SK-N-SH (cell line): ENCODE measurements at regions not wholly inside any gene's neighbourhood (a gene's known extent, or its start where the extent isn't known, plus 50 kb on each side); places are given as distances from the start of the nearest gene placed in this dataset.

Experiments used
- CTCF ChIA-PET: fragments of 300-600, 350-600 bp; formaldehyde crosslinking; extraction: SDS; loops from one replicate; lab custom pipeline; 2021; lab: Yijun Ruan, JAX
- POLR2A ChIA-PET: fragments of 350-600 bp; sonication (Branson Sonifier 250); formaldehyde crosslinking; extraction: SDS; loops from one replicate; lab custom pipeline; 2020; ENCODE audit warnings: antibody characterized with exemption, inconsistent platforms; lab: Yijun Ruan, JAX
- DNase-seq: peaks from one replicate; pipeline ENCODE4 v3.0.0; 2012
- H2AFZ ChIP-seq: fragments of 200-600 bp; sonication (generic); 2 replicates; pipeline ENCODE4 v1.8.1; 2016; ENCODE audit warnings: antibody characterized with exemption, mild to moderate bottlenecking, low read depth
- H3F3A ChIP-seq: fragments of 200-600 bp; sonication (generic); replicated peaks from 2 replicates; pipeline ENCODE3; 2016; ENCODE audit warnings: antibody characterized with exemption, mild to moderate bottlenecking; ENCODE audit not compliant: insufficient read depth
- H3K27ac ChIP-seq, 2 experiments: fragments of 200-500 bp in 1 of 2; fragments of 200-600 bp in 1 of 2; sonication (Bioruptor generic) in 1 of 2; sonication (generic), shearing (Covaris generic) in 1 of 2; 2 replicates each; pipeline versions ENCODE4 v1.5.1 to v1.6.1; 2014 to 2016; ENCODE audit warnings: low read depth in 2 of 2, inconsistent platforms in 1 of 2, low read length in 1 of 2, mild to moderate bottlenecking in 1 of 2, mixed read lengths in 1 of 2
- H3K27me3 ChIP-seq: fragments of 200-600 bp; sonication (generic), shearing (Covaris generic); 2 replicates; pipeline ENCODE4 v1.6.1; 2016; ENCODE audit warnings: mixed run types; ENCODE audit not compliant: insufficient read depth
- H3K36me3 ChIP-seq, 2 experiments: fragments of 200-500 bp in 1 of 2; fragments of 200-600 bp in 1 of 2; sonication (Bioruptor generic) in 1 of 2; sonication (generic) in 1 of 2; replicated peaks in 1 of 2; 2 replicates each; pipeline versions ENCODE3 to v1.5.1; 2014 to 2016; ENCODE audit warnings: low read length in 1 of 2, mild to moderate bottlenecking in 1 of 2; ENCODE audit not compliant: insufficient read depth in 2 of 2, control insufficient read depth in 1 of 2
- H3K4me1 ChIP-seq, 2 experiments: fragments of 200-500 bp in 1 of 2; fragments of 200-600 bp in 1 of 2; sonication (Bioruptor generic) in 1 of 2; sonication (generic), shearing (Covaris generic) in 1 of 2; 2 replicates each; pipeline versions ENCODE4 v1.5.1 to v1.6.1; 2014 to 2016; ENCODE audit warnings: low read depth in 1 of 2, low read length in 1 of 2, mixed run types in 1 of 2; ENCODE audit not compliant: insufficient read depth in 2 of 2, control insufficient read depth in 1 of 2
- H3K4me2 ChIP-seq: fragments of 200-600 bp; sonication (generic), shearing (Covaris generic); 2 replicates; pipeline ENCODE4 v1.6.1; 2017; ENCODE audit warnings: mixed run types
- H3K4me3 ChIP-seq, 2 experiments: fragments of 200-500 bp in 1 of 2; fragments of 200-600 bp in 1 of 2; sonication (Bioruptor generic) in 1 of 2; sonication (generic), shearing (Covaris generic) in 1 of 2; 2 replicates each; pipeline versions ENCODE4 v1.5.1 to v1.8.1; 2014 to 2016; ENCODE audit warnings: low read depth in 2 of 2, inconsistent platforms in 1 of 2, low read length in 1 of 2, mild to moderate bottlenecking in 1 of 2, mixed read lengths in 1 of 2, moderate library complexity in 1 of 2
- H3K79me2 ChIP-seq: fragments of 200-600 bp; sonication (generic); 2 replicates; pipeline ENCODE4 v1.8.1; 2017; ENCODE audit warnings: mild to moderate bottlenecking; ENCODE audit not compliant: insufficient read depth
- H3K9ac ChIP-seq: fragments of 200-600 bp; sonication (generic); 2 replicates; pipeline ENCODE4 v1.6.1; 2017; ENCODE audit warnings: mixed run types
- H3K9me2 ChIP-seq: fragments of 200-600 bp; sonication (generic); 2 replicates; pipeline ENCODE4 v1.6.1; 2017; ENCODE audit warnings: mixed run types
- H3K9me3 ChIP-seq: fragments of 200-600 bp; sonication (generic); 2 replicates; pipeline ENCODE4 v1.6.1; 2017; ENCODE audit warnings: mixed run types, mild to moderate bottlenecking, moderate library complexity
- H4K20me1 ChIP-seq: fragments of 200-600 bp; sonication (generic); 2 replicates; pipeline ENCODE4 v1.6.1; 2017; ENCODE audit warnings: mild to moderate bottlenecking, mixed run types; ENCODE audit not compliant: insufficient read depth
- EP300 ChIP-seq, 2 experiments: IDR thresholded peaks; 2 replicates each; pipeline versions ENCODE4 v1.4.0 to v1.6.1; 2012; ENCODE audit warnings: borderline replicate concordance in 1 of 2, low read depth in 1 of 2, low read length in 1 of 2
- FOSL2 ChIP-seq: IDR thresholded peaks from 2 replicates; pipeline ENCODE4 v1.4.0; 2012; ENCODE audit warnings: low read depth, mild to moderate bottlenecking, moderate library complexity, borderline replicate concordance
- FOXJ3 ChIP-seq: sonication (generic); formaldehyde crosslinking; IDR thresholded peaks from 2 replicates; pipeline ENCODE4 v1.5.1; 2020; ENCODE audit warnings: mild to moderate bottlenecking, missing genetic modification reagents
- GABPA ChIP-seq: IDR thresholded peaks from 2 replicates; pipeline ENCODE4 v1.4.0; 2012; ENCODE audit warnings: low read depth, mild to moderate bottlenecking
- JUND ChIP-seq: IDR thresholded peaks from 2 replicates; pipeline ENCODE4 v1.4.0; 2012
- MEF2A ChIP-seq: IDR thresholded peaks from 2 replicates; pipeline ENCODE4 v1.4.0; 2012; ENCODE audit warnings: low read depth, borderline replicate concordance
- MXI1 ChIP-seq: IDR thresholded peaks from 2 replicates; pipeline ENCODE4 v1.6.1; 2012; ENCODE audit warnings: mild to moderate bottlenecking, low read depth, low read length, improper control_type of control experiment
- RAD21 ChIP-seq: IDR thresholded peaks from 2 replicates; pipeline ENCODE4 v1.6.1; 2012; ENCODE audit warnings: mild to moderate bottlenecking, low read length
- RCOR1 ChIP-seq: fragments of 150-350 bp; IDR thresholded peaks from 2 replicates; pipeline ENCODE4 v1.6.1; 2017; ENCODE audit warnings: antibody characterized with exemption, low read length
- RFX5 ChIP-seq: IDR thresholded peaks from 2 replicates; pipeline ENCODE4 v1.6.1; 2012; ENCODE audit warnings: mild to moderate bottlenecking, improper control_type of control experiment, low read length
- TAF1 ChIP-seq: IDR thresholded peaks from 2 replicates; pipeline ENCODE4 v1.6.1; 2012; ENCODE audit warnings: low read depth, mild to moderate bottlenecking, low read length, moderate library complexity, borderline replicate concordance
- TCF12 ChIP-seq: IDR thresholded peaks from 2 replicates; pipeline ENCODE4 v1.4.0; 2012
- TEAD4 ChIP-seq: IDR thresholded peaks from 2 replicates; pipeline ENCODE4 v1.4.0; 2012; ENCODE audit warnings: mild to moderate bottlenecking, borderline replicate concordance; ENCODE audit not compliant: insufficient read depth
- WGBS: methylation state at CpG from one replicate; pipeline ENCODE4 v1.1.6; 2017; ENCODE audit warnings: low lambda C conversion rate; 5-methylcytosine and 5-hydroxymethylcytosine counted together
- TF ChIP-seq, protein P1 (sequence below): fragments of 200-600 bp; sonication (generic); IDR thresholded peaks from 2 replicates; pipeline ENCODE4 v1.6.1; 2017; ENCODE audit warnings: antibody characterized with exemption, mild to moderate bottlenecking, moderate library complexity
- TF ChIP-seq, protein P2 (sequence below): fragments of 150-350 bp; IDR thresholded peaks from 2 replicates; pipeline ENCODE4 v1.6.1; 2017; ENCODE audit warnings: antibody characterized with exemption, low read length, low read depth, borderline replicate concordance
- TF ChIP-seq, protein P3 (sequence below): IDR thresholded peaks from 2 replicates; pipeline ENCODE4 v1.4.0; 2012; ENCODE audit warnings: low read depth, borderline replicate concordance
- TF ChIP-seq, protein P4 (sequence below): IDR thresholded peaks from 2 replicates; pipeline ENCODE4 v1.6.1; 2012; ENCODE audit warnings: mild to moderate bottlenecking, low read depth, low read length, moderate library complexity
- TF ChIP-seq, protein P5 (sequence below): IDR thresholded peaks from 2 replicates; pipeline ENCODE4 v1.4.0; 2012; ENCODE audit warnings: low read depth
- TF ChIP-seq, protein P6 (sequence below): IDR thresholded peaks from 2 replicates; pipeline ENCODE4 v1.4.0; 2012; ENCODE audit warnings: low read depth, borderline replicate concordance

DNA sequence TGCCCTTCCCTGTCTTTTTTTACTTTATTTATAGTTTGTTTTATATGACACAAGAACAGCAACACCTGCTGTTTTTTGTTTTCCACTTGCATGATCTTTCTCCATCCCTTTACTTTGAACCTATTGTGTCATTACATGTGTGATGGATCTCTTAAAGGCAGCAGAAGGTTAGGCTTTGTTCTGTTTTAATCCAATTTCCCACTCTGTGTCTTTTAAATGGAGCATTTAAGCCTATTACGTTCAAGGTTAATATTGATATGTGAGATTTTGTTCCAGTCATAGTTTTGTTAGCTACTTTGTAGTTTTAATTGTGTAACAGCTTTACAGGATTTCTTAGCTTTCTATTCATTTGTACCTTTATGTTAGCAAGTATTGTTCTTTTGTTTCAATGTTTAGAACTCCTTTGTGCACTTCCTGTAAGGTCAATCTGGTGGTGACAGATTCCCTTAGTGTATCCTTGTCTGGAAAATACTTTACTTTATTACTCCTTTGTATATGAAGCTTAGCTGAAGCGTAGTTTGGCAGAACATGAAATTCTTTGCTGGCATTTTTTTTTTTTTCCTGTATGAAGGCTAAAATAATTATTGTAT lies 1443.0 kb upstream of the LRRTM1 start:
- Histone ChIP-seq H3K9ac (no peak overlapping the region), H3K27ac (no peak overlapping the region), H3K36me3 (no peaks in the 10 kb centered on the region), H3K4me1 (no peaks in the 10 kb centered on the region), H3K9me3 (peaks cover 4% of the 10 kb centered on the region; the same call in 1 of the 2 replicates), H4K20me1 (no peaks in the 10 kb centered on the region), H2AFZ (no peak overlapping the region), H3K9me2 (no peaks in the 10 kb centered on the region), H3K4me3 (no peak overlapping the region), H3K4me2 (no peak overlapping the region), H3K79me2 (no peaks in the 10 kb centered on the region), H3K27me3 (no peaks in the 10 kb centered on the region), H3F3A (no peaks in the 10 kb centered on the region)
- ChIA-PET POLR2A (no interaction called here), CTCF (no interaction called here)
- 1% methylated on average over 2 of the region's 2 CpGs for WGBS
- no peak for DNase-seq
- no peak for TF ChIP-seq RCOR1
- no peak for TF ChIP-seq RFX5
- TF ChIP-seq MXI1: no peak
- TF ChIP-seq, protein P1, sequence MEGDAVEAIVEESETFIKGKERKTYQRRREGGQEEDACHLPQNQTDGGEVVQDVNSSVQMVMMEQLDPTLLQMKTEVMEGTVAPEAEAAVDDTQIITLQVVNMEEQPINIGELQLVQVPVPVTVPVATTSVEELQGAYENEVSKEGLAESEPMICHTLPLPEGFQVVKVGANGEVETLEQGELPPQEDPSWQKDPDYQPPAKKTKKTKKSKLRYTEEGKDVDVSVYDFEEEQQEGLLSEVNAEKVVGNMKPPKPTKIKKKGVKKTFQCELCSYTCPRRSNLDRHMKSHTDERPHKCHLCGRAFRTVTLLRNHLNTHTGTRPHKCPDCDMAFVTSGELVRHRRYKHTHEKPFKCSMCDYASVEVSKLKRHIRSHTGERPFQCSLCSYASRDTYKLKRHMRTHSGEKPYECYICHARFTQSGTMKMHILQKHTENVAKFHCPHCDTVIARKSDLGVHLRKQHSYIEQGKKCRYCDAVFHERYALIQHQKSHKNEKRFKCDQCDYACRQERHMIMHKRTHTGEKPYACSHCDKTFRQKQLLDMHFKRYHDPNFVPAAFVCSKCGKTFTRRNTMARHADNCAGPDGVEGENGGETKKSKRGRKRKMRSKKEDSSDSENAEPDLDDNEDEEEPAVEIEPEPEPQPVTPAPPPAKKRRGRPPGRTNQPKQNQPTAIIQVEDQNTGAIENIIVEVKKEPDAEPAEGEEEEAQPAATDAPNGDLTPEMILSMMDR: no peak
- TF ChIP-seq JUND: no peak
- TF ChIP-seq, protein P2, sequence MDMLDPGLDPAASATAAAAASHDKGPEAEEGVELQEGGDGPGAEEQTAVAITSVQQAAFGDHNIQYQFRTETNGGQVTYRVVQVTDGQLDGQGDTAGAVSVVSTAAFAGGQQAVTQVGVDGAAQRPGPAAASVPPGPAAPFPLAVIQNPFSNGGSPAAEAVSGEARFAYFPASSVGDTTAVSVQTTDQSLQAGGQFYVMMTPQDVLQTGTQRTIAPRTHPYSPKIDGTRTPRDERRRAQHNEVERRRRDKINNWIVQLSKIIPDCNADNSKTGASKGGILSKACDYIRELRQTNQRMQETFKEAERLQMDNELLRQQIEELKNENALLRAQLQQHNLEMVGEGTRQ: no peak
- TF ChIP-seq, protein P3, sequence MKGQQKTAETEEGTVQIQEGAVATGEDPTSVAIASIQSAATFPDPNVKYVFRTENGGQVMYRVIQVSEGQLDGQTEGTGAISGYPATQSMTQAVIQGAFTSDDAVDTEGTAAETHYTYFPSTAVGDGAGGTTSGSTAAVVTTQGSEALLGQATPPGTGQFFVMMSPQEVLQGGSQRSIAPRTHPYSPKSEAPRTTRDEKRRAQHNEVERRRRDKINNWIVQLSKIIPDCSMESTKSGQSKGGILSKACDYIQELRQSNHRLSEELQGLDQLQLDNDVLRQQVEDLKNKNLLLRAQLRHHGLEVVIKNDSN: no peak
- no peak for TF ChIP-seq TAF1
- no peak for TF ChIP-seq FOXJ3 (CRISPR knock-in tag)
- TF ChIP-seq, protein P4, sequence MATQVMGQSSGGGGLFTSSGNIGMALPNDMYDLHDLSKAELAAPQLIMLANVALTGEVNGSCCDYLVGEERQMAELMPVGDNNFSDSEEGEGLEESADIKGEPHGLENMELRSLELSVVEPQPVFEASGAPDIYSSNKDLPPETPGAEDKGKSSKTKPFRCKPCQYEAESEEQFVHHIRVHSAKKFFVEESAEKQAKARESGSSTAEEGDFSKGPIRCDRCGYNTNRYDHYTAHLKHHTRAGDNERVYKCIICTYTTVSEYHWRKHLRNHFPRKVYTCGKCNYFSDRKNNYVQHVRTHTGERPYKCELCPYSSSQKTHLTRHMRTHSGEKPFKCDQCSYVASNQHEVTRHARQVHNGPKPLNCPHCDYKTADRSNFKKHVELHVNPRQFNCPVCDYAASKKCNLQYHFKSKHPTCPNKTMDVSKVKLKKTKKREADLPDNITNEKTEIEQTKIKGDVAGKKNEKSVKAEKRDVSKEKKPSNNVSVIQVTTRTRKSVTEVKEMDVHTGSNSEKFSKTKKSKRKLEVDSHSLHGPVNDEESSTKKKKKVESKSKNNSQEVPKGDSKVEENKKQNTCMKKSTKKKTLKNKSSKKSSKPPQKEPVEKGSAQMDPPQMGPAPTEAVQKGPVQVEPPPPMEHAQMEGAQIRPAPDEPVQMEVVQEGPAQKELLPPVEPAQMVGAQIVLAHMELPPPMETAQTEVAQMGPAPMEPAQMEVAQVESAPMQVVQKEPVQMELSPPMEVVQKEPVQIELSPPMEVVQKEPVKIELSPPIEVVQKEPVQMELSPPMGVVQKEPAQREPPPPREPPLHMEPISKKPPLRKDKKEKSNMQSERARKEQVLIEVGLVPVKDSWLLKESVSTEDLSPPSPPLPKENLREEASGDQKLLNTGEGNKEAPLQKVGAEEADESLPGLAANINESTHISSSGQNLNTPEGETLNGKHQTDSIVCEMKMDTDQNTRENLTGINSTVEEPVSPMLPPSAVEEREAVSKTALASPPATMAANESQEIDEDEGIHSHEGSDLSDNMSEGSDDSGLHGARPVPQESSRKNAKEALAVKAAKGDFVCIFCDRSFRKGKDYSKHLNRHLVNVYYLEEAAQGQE: no peak
- TF ChIP-seq, protein P5, sequence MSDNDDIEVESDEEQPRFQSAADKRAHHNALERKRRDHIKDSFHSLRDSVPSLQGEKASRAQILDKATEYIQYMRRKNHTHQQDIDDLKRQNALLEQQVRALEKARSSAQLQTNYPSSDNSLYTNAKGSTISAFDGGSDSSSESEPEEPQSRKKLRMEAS: no peak
- TF ChIP-seq FOSL2: no peak
- TF ChIP-seq TCF12: no peak
- TF ChIP-seq EP300 (IDR thresholded peaks at IDR 0.05; ENCODE audit: borderline replicate concordance in 1 of 2, low read depth in 1 of 2, low read length in 1 of 2): no peak
- TF ChIP-seq GABPA: no peak
- TF ChIP-seq MEF2A: no peak
- TF ChIP-seq, protein P6, sequence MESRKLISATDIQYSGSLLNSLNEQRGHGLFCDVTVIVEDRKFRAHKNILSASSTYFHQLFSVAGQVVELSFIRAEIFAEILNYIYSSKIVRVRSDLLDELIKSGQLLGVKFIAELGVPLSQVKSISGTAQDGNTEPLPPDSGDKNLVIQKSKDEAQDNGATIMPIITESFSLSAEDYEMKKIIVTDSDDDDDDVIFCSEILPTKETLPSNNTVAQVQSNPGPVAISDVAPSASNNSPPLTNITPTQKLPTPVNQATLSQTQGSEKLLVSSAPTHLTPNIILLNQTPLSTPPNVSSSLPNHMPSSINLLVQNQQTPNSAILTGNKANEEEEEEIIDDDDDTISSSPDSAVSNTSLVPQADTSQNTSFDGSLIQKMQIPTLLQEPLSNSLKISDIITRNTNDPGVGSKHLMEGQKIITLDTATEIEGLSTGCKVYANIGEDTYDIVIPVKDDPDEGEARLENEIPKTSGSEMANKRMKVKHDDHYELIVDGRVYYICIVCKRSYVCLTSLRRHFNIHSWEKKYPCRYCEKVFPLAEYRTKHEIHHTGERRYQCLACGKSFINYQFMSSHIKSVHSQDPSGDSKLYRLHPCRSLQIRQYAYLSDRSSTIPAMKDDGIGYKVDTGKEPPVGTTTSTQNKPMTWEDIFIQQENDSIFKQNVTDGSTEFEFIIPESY: no peak
- TF ChIP-seq TEAD4: no peak
- no peak for TF ChIP-seq RAD21
